WERI-Rb-1 (cell line): ENCODE measurements at regions not wholly inside any gene's neighbourhood (a gene's known extent, or its start where the extent isn't known, plus 50 kb on each side); places are given as distances from the start of the nearest gene placed in this dataset.

Source experiments
- DNase-seq: peaks from one replicate; pipeline ENCODE4 v3.0.0-alpha.2; 2020
- H3K27ac ChIP-seq: fragments of 250-450 bp; sonication (Bioruptor Pico); 2 replicates; pipeline ENCODE4 v1.5.1; 2020; ENCODE audit warnings: mild to moderate bottlenecking, moderate library complexity
- H3K27me3 ChIP-seq: fragments of 250-450 bp; sonication (Bioruptor Pico); 2 replicates; pipeline ENCODE4 v1.5.1; 2021; ENCODE audit warnings: mild to moderate bottlenecking, low read depth, moderate library complexity; ENCODE audit not compliant: insufficient read depth, severe bottlenecking
- H3K36me3 ChIP-seq: fragments of 250-450 bp; sonication (Bioruptor Pico); 2 replicates; pipeline ENCODE4 v1.5.1; 2020; ENCODE audit warnings: mild to moderate bottlenecking, moderate library complexity
- H3K4me3 ChIP-seq: 2 replicates; pipeline ENCODE4 v1.5.1; 2011; ENCODE audit warnings: low read depth, mild to moderate bottlenecking, control low read depth, low read length
- H3K9me3 ChIP-seq: fragments of 250-450 bp; sonication (Bioruptor Pico); 2 replicates; pipeline ENCODE4 v1.5.1; 2021; ENCODE audit warnings: mild to moderate bottlenecking, moderate library complexity; ENCODE audit not compliant: severe bottlenecking
- CTCF ChIP-seq: IDR thresholded peaks from 2 replicates; pipeline ENCODE4 v1.5.1; 2011; ENCODE audit warnings: low read depth, mild to moderate bottlenecking, control low read depth, inconsistent platforms, low read length

- no peak for DNase-seq
Measured at GRCh38 chr4:58809948-58810347, 1699.8 kb upstream of the IGFBP7 start.

GRCh38 chr4:58809366-58809765, 1699.2 kb upstream of the IGFBP7 start:
- Histone ChIP-seq H3K4me3 (no peak overlapping the region), H3K36me3 (no peaks in the 10 kb centered on the region), H3K9me3 (no peaks in the 10 kb centered on the region), H3K27me3 (no peaks in the 10 kb centered on the region), H3K27ac (no peak overlapping the region)
- no peak for TF ChIP-seq CTCF
- no peak for DNase-seq

More at GRCh38 chr4:58809948-58810347, 1699.8 kb upstream of the IGFBP7 start:
- Histone ChIP-seq H3K9me3 (no peaks in the 10 kb centered on the region), H3K36me3 (no peaks in the 10 kb centered on the region), H3K4me3 (no peak overlapping the region), H3K27me3 (no peaks in the 10 kb centered on the region), H3K27ac (no peak overlapping the region)
- no peak for TF ChIP-seq CTCF

- H3K9me3 ChIP-seq: no peaks in the 10 kb centered on the region
- TF ChIP-seq CTCF: no peak
- H3K27me3 ChIP-seq: no peaks in the 10 kb centered on the region
- no peak for DNase-seq
- H3K36me3 ChIP-seq: no peaks in the 10 kb centered on the region
- H3K4me3 ChIP-seq: no peak overlapping the region
- no peak overlapping the region for H3K27ac ChIP-seq
Measured at GRCh38 chr4:58808817-58809216, 1698.6 kb upstream of the IGFBP7 start.

- TF ChIP-seq CTCF: no peak
- no peak overlapping the region for H3K4me3 ChIP-seq
- H3K27me3 ChIP-seq: no peaks in the 10 kb centered on the region
- no peak for DNase-seq
- no peaks in the 10 kb centered on the region for H3K36me3 ChIP-seq
- H3K9me3 ChIP-seq: no peaks in the 10 kb centered on the region
- H3K27ac ChIP-seq: no peak overlapping the region
Measured at GRCh38 chr4:58807843-58808615, 1697.8 kb upstream of the IGFBP7 start.

- no peaks in the 10 kb centered on the region for H3K27me3 ChIP-seq
- no peaks in the 10 kb centered on the region for H3K9me3 ChIP-seq
- H3K27ac ChIP-seq: no peak overlapping the region
- no peak for TF ChIP-seq CTCF
- DNase-seq: no peak
- no peaks in the 10 kb centered on the region for H3K36me3 ChIP-seq
- no peak overlapping the region for H3K4me3 ChIP-seq
Measured at GRCh38 chr4:58776627-58777026, 1666.4 kb upstream of the IGFBP7 start.

- Histone ChIP-seq H3K27me3 (no peaks in the 10 kb centered on the region), H3K36me3 (no peaks in the 10 kb centered on the region), H3K9me3 (no peaks in the 10 kb centered on the region), H3K27ac (no peak overlapping the region), H3K4me3 (no peak overlapping the region)
- DNase-seq: no peak
- no peak for TF ChIP-seq CTCF
Measured at GRCh38 chr4:58767598-58767997, 1657.4 kb upstream of the IGFBP7 start.
